ENCODE measurements at regions not wholly inside any gene's neighbourhood (a gene's known extent, or its start where the extent isn't known, plus 50 kb on each side); places are given as distances from the start of the nearest gene placed in this dataset.

DNA sequence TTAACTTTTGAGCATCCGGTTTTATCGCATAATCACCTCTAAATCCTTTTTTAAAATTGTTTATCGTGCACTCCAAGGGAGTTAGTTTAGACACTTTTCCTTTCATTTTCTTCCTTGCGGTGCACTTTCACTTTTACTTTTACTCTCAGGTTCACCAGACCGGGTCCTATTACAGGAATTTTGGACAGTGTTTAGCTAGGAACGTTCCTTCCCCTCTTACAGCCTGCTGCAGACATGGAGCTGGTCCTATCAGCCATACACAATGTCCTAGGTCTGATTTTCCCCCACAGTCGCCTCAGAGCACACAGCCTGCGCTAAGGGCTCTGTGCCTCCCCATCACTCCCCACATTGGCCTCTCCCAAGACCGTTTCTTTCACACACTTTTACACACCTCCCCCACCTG lies 103.9 kb downstream of the ALG10 start:
- Histone ChIP-seq H3K14ac (ENCODE audit: insufficient read depth, low read length) (no peak overlapping the region), H2AFZ (ENCODE audit: low read length) (no peak overlapping the region), H2BK20ac (ENCODE audit: low read depth, low read length, poor library complexity, severe bottlenecking) (no peak overlapping the region), H3K23ac (ENCODE audit: insufficient read length, low read depth, low read length) (no peak overlapping the region), H3T11ph (ENCODE audit: low read length) (no peak overlapping the region), H3K79me2 (ENCODE audit: insufficient read depth, low read length) (no peaks in the 10 kb centered on the region), H2BK120ac (ENCODE audit: low read depth, low read length, poor library complexity, severe bottlenecking) (no peak overlapping the region), H4K91ac (ENCODE audit: insufficient read length, low read depth, low read length) (no peak overlapping the region), H3K56ac (ENCODE audit: insufficient read length, low read depth, low read length) (no peak overlapping the region), H2BK15ac (ENCODE audit: low read depth, low read length) (no peak overlapping the region), H2AK5ac (ENCODE audit: insufficient read length, low read length) (no peak overlapping the region), H3K4me2 (ENCODE audit: insufficient read depth, insufficient read length, low read length) (no peak overlapping the region), H3K27ac (ENCODE audit: insufficient read length, low read depth, low read length) (no peak overlapping the region), H3K23me2 (ENCODE audit: insufficient read length, low read depth, low read length, poor library complexity, severe bottlenecking) (no peaks in the 10 kb centered on the region), H3K79me1 (ENCODE audit: insufficient read depth, low read depth, low read length, poor library complexity, severe bottlenecking) (no peaks in the 10 kb centered on the region), H3K27me3 (ENCODE audit: insufficient read depth, low read length) (no peaks in the 10 kb centered on the region), H3K18ac (ENCODE audit: insufficient read length, low read depth, low read length) (no peak overlapping the region), H4K5ac (ENCODE audit: insufficient read length, low read depth, low read length) (no peak overlapping the region), H3K4ac (ENCODE audit: low read depth, low read length) (no peak overlapping the region), H4K8ac (replicated peaks; ENCODE audit: insufficient read length, low read depth, low read length) (no peak overlapping the region), H3K4me1 (ENCODE audit: insufficient read depth, low read length) (no peaks in the 10 kb centered on the region), H3K9ac (ENCODE audit: extremely low read depth, insufficient read length, low read length) (no peak overlapping the region), H2BK5ac (ENCODE audit: insufficient read length, low read length) (no peak overlapping the region), H3K9me3 (ENCODE audit: control insufficient read depth, low read depth, low read length) (peaks cover 29% of the 10 kb centered on the region), H4K20me1 (ENCODE audit: control insufficient read depth, insufficient read depth, insufficient read length) (no peaks in the 10 kb centered on the region), H2BK12ac (ENCODE audit: insufficient read length, low read depth, low read length) (no peak overlapping the region)
- no CpG with 5 or more reads among the region's 9 CpGs for WGBS (ENCODE audit: extremely low coverage, insufficient read length, low lambda C conversion rate)
- Mint-ChIP-seq H3K27ac (no peak overlapping the region), H3K4me1 (no peaks in the 10 kb centered on the region), H3K36me3 (ENCODE audit: insufficient read depth in 1 of 3, low read depth in 3 of 3) (peaks cover 14 to 17% (median 15%) of the 10 kb centered on the region in 3 experiments), H3K27me3 (ENCODE audit: low read depth) (peaks cover 1% of the 10 kb centered on the region), H3K4me3 (no peak overlapping the region), H3K9me3 (peaks cover 83 to 92% of the 10 kb centered on the region in 2 experiments)
- DNase-seq: no peak
- TF ChIP-seq, protein P1, sequence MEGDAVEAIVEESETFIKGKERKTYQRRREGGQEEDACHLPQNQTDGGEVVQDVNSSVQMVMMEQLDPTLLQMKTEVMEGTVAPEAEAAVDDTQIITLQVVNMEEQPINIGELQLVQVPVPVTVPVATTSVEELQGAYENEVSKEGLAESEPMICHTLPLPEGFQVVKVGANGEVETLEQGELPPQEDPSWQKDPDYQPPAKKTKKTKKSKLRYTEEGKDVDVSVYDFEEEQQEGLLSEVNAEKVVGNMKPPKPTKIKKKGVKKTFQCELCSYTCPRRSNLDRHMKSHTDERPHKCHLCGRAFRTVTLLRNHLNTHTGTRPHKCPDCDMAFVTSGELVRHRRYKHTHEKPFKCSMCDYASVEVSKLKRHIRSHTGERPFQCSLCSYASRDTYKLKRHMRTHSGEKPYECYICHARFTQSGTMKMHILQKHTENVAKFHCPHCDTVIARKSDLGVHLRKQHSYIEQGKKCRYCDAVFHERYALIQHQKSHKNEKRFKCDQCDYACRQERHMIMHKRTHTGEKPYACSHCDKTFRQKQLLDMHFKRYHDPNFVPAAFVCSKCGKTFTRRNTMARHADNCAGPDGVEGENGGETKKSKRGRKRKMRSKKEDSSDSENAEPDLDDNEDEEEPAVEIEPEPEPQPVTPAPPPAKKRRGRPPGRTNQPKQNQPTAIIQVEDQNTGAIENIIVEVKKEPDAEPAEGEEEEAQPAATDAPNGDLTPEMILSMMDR (conservative IDR thresholded peaks at IDR 0.05): no peak

Data from H9 (cell line).